Activated naive CD8-positive, alpha-beta T cell treated with anti-CD3 and anti-CD28 coated beads, Interleukin-2, amount 10 ng/mL, durations not matched to agents 7 days and 5 days (primary cell): ENCODE measurements at regions not wholly inside any gene's neighbourhood (a gene's known extent, or its start where the extent isn't known, plus 50 kb on each side); places are given as distances from the start of the nearest gene placed in this dataset.

ENCODE experiments used
- ATAC-seq: fragments of 150-1000 bp; cut with Tn5 transposase; one replicate; pipeline ENCODE4 v1.10.0; 2021; ENCODE audit warnings: low read depth, moderate library complexity
- POLR2A ChIA-PET: fragments of 350-600 bp; sonication (Branson Sonifier 250); formaldehyde crosslinking; loops from one replicate; lab custom pipeline; 2021; ENCODE audit warnings: antibody characterized with exemption; lab: Charles Lee
- DNase-seq: peaks from one replicate; pipeline ENCODE4 v3.0.0; 2021
- H3K27ac Mint-ChIP-seq: one replicate; pipeline ENCODE4 v1.8.0; 2022; ENCODE audit warnings: mild to moderate bottlenecking, mixed read lengths
- H3K27me3 Mint-ChIP-seq: one replicate; pipeline ENCODE4 v1.8.0; 2022; ENCODE audit warnings: mild to moderate bottlenecking, moderate library complexity, mixed read lengths
- H3K36me3 Mint-ChIP-seq: one replicate; pipeline ENCODE4 v1.8.0; 2021; ENCODE audit warnings: mild to moderate bottlenecking, mixed read lengths
- H3K4me1 Mint-ChIP-seq: one replicate; pipeline ENCODE4 v1.8.0; 2021; ENCODE audit warnings: mixed read lengths
- H3K4me3 Mint-ChIP-seq: one replicate; pipeline ENCODE4 v1.8.0; 2022; ENCODE audit warnings: mild to moderate bottlenecking, moderate library complexity, mixed read lengths
- H3K9me3 Mint-ChIP-seq: one replicate; pipeline ENCODE4 v1.8.0; 2021; ENCODE audit warnings: mixed read lengths

DNA sequence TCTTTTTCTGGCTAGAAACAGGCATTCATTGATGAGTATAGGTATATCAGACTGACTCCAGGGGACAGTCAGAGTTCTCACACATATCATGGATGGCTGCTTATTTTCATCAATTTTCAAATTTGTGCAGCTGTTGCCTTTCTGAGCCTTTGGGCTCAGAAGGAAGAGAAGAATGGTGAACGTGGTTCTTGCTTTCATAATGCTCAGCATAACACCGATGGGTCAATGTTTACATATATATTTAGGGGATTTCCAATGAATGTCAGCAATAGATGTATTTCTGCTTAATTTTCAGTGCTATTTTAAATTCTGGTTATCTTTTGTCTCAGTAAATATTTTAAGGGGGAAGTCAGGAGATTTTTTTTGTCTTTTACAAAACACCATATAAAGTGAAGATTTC lies 581.4 kb upstream of the DPPA4 start:
- no peaks in the 10 kb centered on the region for H3K27me3 Mint-ChIP-seq
- H3K27ac Mint-ChIP-seq, result no peak overlapping the region
- DNase-seq (no peak), ATAC-seq (no peak)
- H3K4me3 Mint-ChIP-seq, result no peak overlapping the region
- H3K9me3 Mint-ChIP-seq, result peaks cover 5% of the 10 kb centered on the region
- H3K4me1 Mint-ChIP-seq, result no peaks in the 10 kb centered on the region
- peaks cover 1% of the 10 kb centered on the region for H3K36me3 Mint-ChIP-seq
- POLR2A ChIA-PET, result no interaction called here

DNA sequence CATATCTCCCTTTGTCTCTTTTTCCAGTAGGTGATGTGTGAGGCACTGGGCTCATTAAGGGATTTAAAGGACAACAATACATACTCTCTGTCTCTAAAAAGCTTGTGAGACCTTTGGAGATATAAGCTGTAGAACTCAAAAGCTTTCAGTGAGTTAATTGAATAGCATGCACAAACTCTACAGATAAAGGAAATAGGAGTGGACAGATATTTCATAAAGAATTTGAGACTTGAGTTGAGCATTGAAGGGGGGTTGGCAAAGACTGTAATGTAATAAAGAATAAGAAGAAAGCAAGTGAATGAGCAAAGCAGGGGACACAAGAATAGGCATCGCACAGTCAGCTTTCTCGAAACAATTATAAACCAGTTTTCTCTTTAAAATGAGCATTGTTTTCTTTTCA lies 583.4 kb upstream of the DPPA4 start:
- Mint-ChIP-seq H3K4me1 (no peaks in the 10 kb centered on the region), H3K4me3 (no peak overlapping the region), H3K27ac (no peak overlapping the region), H3K9me3 (peaks cover 1% of the 10 kb centered on the region), H3K27me3 (no peaks in the 10 kb centered on the region), H3K36me3 (no peaks in the 10 kb centered on the region)
- no peak for DNase-seq
- ATAC-seq, result no peak
- POLR2A ChIA-PET, result no interaction called here

DNA sequence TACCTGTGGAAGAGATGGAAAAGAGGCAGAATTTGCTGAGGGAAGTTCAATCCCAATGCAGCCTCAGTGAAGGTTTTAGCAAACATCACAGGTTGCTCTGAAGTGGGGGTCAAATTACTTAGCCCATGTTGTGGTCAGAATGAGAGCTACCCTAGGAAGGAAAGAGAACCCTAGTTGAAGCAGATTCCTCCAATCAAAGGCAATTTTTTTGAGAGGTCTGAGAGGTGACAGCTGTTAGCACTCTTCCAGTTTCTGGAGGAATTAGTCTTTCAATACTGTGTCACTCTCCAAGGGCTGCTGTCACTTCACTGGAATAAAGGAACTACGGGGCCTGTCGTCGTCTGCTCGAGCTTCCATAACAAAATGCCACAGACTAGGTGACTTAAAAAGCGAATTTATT lies 584.2 kb upstream of the DPPA4 start:
- H3K9me3 Mint-ChIP-seq, result peaks cover 1% of the 10 kb centered on the region
- POLR2A ChIA-PET, result no interaction called here
- no peaks in the 10 kb centered on the region for H3K4me1 Mint-ChIP-seq
- no peaks in the 10 kb centered on the region for H3K36me3 Mint-ChIP-seq
- ATAC-seq (no peak), DNase-seq (no peak)
- no peak overlapping the region for H3K27ac Mint-ChIP-seq
- no peaks in the 10 kb centered on the region for H3K27me3 Mint-ChIP-seq
- H3K4me3 Mint-ChIP-seq, result no peak overlapping the region

DNA sequence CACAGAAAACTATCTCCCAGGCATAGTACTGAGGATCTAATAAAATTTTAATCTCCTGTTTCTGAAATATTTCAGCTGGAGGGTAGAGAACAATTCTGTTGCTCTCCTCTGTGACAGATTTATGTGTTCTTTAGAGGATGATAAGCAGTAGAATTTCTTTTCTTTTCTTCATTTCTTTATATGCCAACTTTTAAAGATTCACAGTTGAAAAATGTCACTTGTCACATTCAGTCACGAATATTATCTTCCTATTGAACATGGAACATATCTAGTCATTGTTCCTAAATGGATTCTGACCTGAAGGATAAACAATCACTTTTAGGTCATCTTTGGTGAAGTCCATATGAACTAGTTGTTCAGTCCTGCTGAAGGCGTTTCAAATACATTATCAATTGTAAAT lies 585.5 kb upstream of the DPPA4 start:
- Mint-ChIP-seq H3K4me3 (no peak overlapping the region), H3K27ac (no peak overlapping the region), H3K9me3 (peaks cover 1% of the 10 kb centered on the region), H3K36me3 (no peaks in the 10 kb centered on the region), H3K27me3 (no peaks in the 10 kb centered on the region), H3K4me1 (no peaks in the 10 kb centered on the region)
- DNase-seq (no peak), ATAC-seq (no peak)
- POLR2A ChIA-PET, result no interaction called here

DNA sequence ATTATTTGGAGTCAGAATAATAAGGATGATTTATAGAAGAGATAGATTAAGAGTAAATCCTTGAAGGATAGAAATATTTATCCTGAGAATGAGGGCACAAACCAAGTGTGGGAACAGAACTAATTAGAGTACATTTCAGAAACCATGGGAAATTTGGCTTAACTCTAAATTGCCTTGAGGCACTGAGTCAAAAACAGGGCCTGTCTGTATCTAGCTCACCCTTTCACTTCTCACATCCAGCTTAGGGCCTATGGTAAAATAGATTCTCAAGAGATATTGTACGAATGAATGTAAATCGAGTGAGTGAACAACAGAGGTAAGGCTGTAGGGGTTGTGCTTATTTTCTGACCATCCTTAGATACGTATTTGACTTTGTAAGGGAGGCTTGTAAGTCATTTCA lies 586.1 kb upstream of the DPPA4 start:
- no peaks in the 10 kb centered on the region for H3K27me3 Mint-ChIP-seq
- H3K27ac Mint-ChIP-seq, result no peak overlapping the region
- H3K4me3 Mint-ChIP-seq, result no peak overlapping the region
- H3K9me3 Mint-ChIP-seq, result peaks cover 1% of the 10 kb centered on the region
- H3K4me1 Mint-ChIP-seq, result no peaks in the 10 kb centered on the region
- ATAC-seq (no peak), DNase-seq (no peak)
- H3K36me3 Mint-ChIP-seq, result no peaks in the 10 kb centered on the region
- POLR2A ChIA-PET, result no interaction called here

DNA sequence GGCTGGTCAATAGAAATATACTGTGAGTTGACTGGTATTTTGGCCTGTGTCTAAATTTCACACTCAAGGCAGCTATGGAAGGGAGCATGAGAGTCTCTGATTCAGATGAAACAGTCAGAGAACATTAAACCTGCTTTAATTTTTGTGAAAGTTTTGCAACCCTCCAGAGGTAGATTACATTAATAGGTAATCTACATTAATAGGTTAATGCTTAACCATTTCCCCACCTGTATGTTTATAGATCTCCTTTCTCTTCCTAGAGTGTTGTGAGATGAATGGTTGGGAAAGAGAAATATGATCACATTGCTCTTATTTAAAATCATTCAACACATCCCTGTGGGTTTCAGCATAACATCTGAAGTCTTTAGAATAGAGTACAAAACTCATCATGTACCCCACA lies 586.9 kb upstream of the DPPA4 start:
- no peaks in the 10 kb centered on the region for H3K4me1 Mint-ChIP-seq
- POLR2A ChIA-PET, result no interaction called here
- ATAC-seq, result no peak
- DNase-seq, result no peak
- no peak overlapping the region for H3K27ac Mint-ChIP-seq
- no peak overlapping the region for H3K4me3 Mint-ChIP-seq
- no peaks in the 10 kb centered on the region for H3K27me3 Mint-ChIP-seq
- H3K9me3 Mint-ChIP-seq, result peaks cover 1% of the 10 kb centered on the region
- H3K36me3 Mint-ChIP-seq, result no peaks in the 10 kb centered on the region

DNA sequence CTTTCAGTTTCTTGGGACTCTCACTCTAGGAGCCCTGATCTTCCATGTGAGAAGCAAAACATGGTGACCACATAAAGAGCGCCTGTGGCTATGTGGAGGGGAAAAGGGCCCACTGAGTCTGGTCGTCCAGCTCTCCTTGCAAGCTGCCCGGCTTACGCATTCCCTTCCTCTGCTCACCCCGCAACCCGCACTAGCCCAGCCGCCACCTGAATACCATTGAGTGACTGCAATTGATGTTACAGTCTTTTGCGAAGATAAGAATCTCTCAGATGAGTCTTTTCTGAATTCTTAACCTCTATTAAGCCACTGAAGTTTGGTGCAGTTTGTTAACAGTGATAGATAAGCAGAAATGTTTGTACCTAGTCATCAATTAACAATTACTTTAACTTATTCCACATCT lies 589.0 kb upstream of the DPPA4 start:
- Mint-ChIP-seq H3K4me3 (no peak overlapping the region), H3K27me3 (peaks cover 2% of the 10 kb centered on the region)

DNA sequence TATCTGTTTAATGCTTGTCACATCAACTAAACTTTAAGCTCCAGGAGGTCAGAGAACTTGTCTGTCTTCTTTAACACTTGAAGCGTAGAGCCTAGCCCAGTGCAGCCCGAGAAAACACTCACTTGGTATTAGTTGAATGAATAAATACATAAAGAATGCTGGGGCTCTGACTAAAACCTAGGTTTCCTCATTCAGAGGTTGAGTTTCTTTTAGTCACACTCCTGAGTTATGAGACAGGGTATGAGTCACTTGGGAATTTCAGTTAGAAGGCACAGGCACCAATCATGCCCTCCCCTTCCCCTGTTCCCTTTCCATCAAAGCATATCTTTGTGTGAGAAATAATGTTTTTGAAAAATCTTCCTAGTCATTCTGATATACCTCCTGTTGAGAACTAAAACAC lies 589.8 kb upstream of the DPPA4 start:
- POLR2A ChIA-PET, result no interaction called here
- no peaks in the 10 kb centered on the region for H3K4me1 Mint-ChIP-seq
- peaks cover 2% of the 10 kb centered on the region for H3K27me3 Mint-ChIP-seq
- DNase-seq, result no peak
- H3K27ac Mint-ChIP-seq, result no peak overlapping the region
- H3K9me3 Mint-ChIP-seq, result peaks cover 1% of the 10 kb centered on the region
- no peaks in the 10 kb centered on the region for H3K36me3 Mint-ChIP-seq
- no peak for ATAC-seq
- no peak overlapping the region for H3K4me3 Mint-ChIP-seq

More for the DNA sequence above, 589.0 kb upstream of the DPPA4 start:
- H3K9me3 Mint-ChIP-seq, result peaks cover 1% of the 10 kb centered on the region
- H3K36me3 Mint-ChIP-seq, result no peaks in the 10 kb centered on the region
- POLR2A ChIA-PET, result no interaction called here
- DNase-seq (no peak), ATAC-seq (no peak)
- no peaks in the 10 kb centered on the region for H3K4me1 Mint-ChIP-seq
- H3K27ac Mint-ChIP-seq, result no peak overlapping the region

DNA sequence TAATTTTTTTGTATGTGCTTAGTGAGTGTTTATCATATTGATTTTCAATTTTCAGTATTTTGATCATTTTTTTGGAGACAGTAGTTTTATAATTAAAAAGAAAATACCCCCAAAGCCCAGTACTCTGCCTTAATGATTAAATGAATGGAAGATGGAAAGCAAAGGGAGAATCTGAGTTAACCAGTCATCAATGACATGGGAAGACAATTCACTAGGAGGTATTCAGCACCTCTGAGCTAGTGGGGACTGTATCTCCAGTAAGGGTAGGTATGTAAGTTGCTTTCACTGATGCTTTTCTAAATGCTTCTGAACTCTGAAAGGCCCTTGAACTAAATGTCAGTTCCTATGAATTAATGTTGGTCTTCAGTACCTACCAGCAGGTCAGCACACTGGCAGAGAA lies 590.4 kb upstream of the DPPA4 start:
- no peak overlapping the region for H3K27ac Mint-ChIP-seq
- DNase-seq (no peak), ATAC-seq (no peak)
- H3K4me1 Mint-ChIP-seq, result no peaks in the 10 kb centered on the region
- no peaks in the 10 kb centered on the region for H3K36me3 Mint-ChIP-seq
- H3K9me3 Mint-ChIP-seq, result peaks cover 1% of the 10 kb centered on the region
- no peak overlapping the region for H3K4me3 Mint-ChIP-seq
- POLR2A ChIA-PET, result no interaction called here
- H3K27me3 Mint-ChIP-seq, result peaks cover 2% of the 10 kb centered on the region

DNA sequence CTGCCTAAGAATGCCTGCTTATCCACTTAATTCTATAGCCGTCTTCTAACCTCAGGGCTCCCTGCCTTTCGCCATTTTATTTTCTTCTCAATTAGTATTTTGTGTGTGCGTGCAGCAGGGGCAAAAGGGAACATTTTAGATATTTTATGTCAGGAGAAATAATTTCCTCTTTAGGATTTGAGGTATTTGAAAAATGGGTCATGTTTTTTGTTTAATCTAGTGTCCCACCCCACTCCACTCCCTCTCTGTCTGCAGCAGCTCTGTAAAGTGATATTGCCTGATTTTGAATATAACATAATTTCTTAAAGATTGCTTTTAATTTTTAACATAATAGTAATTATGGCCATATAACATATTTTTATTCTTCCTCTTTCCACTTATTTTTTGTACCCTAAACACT lies 593.2 kb upstream of the DPPA4 start:
- Mint-ChIP-seq H3K27ac (no peak overlapping the region), H3K4me3 (no peak overlapping the region), H3K27me3 (peaks cover 3% of the 10 kb centered on the region), H3K4me1 (no peaks in the 10 kb centered on the region), H3K9me3 (no peaks in the 10 kb centered on the region), H3K36me3 (no peaks in the 10 kb centered on the region)
- POLR2A ChIA-PET, result no interaction called here
- DNase-seq (no peak), ATAC-seq (no peak)

DNA sequence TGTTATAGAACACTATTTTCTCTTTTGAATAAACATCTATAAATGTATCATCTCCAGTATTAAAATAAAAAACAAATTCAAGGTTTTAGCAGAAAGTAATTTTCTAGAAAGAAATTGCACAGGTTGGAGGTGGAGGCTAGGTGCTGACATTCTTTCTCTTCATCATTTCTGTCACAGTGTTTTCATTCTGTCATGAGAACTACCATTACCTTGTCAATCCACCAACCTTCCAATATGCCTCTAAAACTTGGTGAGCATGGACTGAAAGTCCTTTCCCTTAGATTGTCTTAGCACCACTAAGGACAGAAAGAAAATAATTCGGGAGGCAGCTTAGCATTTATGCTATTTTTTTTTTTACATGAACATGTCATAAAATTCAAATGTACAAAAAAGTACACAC lies 596.2 kb upstream of the DPPA4 start:
- no peaks in the 10 kb centered on the region for H3K9me3 Mint-ChIP-seq
- H3K27ac Mint-ChIP-seq, result no peak overlapping the region
- no peak overlapping the region for H3K4me3 Mint-ChIP-seq
- H3K36me3 Mint-ChIP-seq, result no peaks in the 10 kb centered on the region
- POLR2A ChIA-PET, result no interaction called here
- ATAC-seq (no peak), DNase-seq (no peak)
- peaks cover 3% of the 10 kb centered on the region for H3K27me3 Mint-ChIP-seq
- no peaks in the 10 kb centered on the region for H3K4me1 Mint-ChIP-seq

DNA sequence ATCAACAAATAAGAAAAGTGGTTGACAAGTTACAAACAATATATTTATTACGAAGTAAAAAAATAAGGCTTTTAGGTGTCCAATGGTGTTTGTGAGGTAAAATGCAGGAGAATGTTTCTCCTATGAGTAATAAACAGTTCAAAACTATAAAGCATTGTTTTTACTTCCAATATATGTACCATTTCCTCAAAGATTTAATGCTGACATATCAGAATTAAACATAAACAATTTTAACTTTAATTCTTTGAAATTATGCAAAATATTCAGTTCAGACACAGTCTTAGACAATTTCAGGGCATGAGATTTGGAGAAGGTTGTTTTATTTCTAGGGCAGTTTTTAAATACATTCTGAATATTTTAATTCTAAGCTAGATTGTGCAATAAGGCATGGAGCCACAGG lies 602.5 kb upstream of the DPPA4 start:
- Mint-ChIP-seq H3K4me1 (no peaks in the 10 kb centered on the region), H3K36me3 (no peaks in the 10 kb centered on the region), H3K27me3 (peaks cover 1% of the 10 kb centered on the region), H3K27ac (no peak overlapping the region), H3K9me3 (no peaks in the 10 kb centered on the region), H3K4me3 (no peak overlapping the region)
- ATAC-seq (no peak), DNase-seq (no peak)
- POLR2A ChIA-PET, result no interaction called here

DNA sequence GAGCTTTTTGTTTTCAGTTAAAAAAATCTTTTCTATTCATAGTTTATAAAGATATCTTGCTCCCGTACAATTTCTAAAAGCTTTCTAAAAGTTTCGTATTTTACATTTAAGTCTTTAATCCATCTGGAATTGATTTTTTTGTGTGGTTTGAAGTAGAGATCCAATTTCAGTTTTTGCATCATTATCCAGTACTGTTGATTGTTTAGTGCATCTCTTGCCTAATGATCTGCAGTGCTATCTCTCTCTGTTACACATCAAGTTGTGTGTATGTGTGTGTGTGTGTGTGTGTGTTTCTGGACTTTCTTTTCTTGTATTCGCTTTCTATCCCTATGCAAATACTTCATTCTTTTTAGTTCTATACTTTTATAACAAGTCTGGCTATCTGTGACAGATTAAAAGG lies 605.8 kb upstream of the DPPA4 start:
- H3K27ac Mint-ChIP-seq, result no peak overlapping the region
- POLR2A ChIA-PET, result no interaction called here
- H3K9me3 Mint-ChIP-seq, result no peaks in the 10 kb centered on the region
- no peaks in the 10 kb centered on the region for H3K36me3 Mint-ChIP-seq
- H3K4me1 Mint-ChIP-seq, result no peaks in the 10 kb centered on the region
- H3K27me3 Mint-ChIP-seq, result no peaks in the 10 kb centered on the region
- DNase-seq (no peak), ATAC-seq (no peak)
- H3K4me3 Mint-ChIP-seq, result no peak overlapping the region

DNA sequence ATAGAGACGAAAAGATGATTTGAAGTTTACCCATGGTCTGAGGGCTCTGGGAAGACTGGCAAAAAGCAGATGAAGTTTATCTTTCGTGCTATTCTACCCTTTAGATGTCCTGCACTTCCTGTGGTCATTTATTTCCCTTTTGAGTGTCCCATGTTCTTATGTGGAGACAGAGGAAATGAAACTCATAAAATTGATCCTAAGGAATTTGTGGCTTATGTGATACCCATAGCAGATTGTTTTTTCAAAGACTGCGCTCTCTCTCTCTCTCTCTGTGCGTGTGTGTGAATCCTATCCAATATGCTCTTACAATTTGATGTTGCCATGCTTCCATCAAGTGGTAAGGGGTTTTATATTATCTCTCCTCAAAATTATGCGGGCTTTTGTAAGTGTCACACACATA lies 607.5 kb upstream of the DPPA4 start:
- POLR2A ChIA-PET, result no interaction called here
- Mint-ChIP-seq H3K9me3 (no peaks in the 10 kb centered on the region), H3K36me3 (no peaks in the 10 kb centered on the region), H3K27me3 (no peaks in the 10 kb centered on the region), H3K4me1 (no peaks in the 10 kb centered on the region), H3K4me3 (no peak overlapping the region), H3K27ac (no peak overlapping the region)
- DNase-seq (no peak), ATAC-seq (no peak)

DNA sequence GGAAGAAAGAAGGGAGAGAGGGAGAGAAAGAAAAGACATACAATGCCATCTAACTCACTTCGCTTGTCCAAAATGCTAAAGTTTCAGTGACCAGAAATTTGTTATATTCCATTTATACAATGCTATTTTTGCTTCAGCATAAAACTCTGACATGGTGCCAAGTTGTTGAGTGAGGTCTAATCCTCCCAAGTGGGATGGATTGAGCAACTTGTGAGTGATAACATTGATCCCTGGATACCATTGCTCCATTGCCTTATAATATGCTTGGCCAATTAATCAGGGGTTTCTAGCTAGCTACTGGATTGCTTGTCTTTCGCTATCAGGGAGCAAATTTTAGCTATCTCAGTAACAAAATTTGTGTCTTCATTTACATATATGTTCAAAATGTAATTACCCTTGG lies 615.6 kb upstream of the DPPA4 start:
- Mint-ChIP-seq H3K27me3 (no peaks in the 10 kb centered on the region), H3K9me3 (no peaks in the 10 kb centered on the region)
- POLR2A ChIA-PET, result no interaction called here

More for the DNA sequence above, 615.6 kb upstream of the DPPA4 start:
- Mint-ChIP-seq H3K4me3 (no peak overlapping the region), H3K36me3 (no peaks in the 10 kb centered on the region), H3K4me1 (no peaks in the 10 kb centered on the region), H3K27ac (no peak overlapping the region)
- ATAC-seq (no peak), DNase-seq (no peak)
